RWPE1 (cell line): ENCODE measurements at regions not wholly inside any gene's neighbourhood (a gene's known extent, or its start where the extent isn't known, plus 50 kb on each side); places are given as distances from the start of the nearest gene placed in this dataset.

Source experiments
- CTCF ChIA-PET: fragments of 350-600 bp; sonication (Branson Sonifier 250); formaldehyde crosslinking; extraction: SDS; loops from one replicate; lab custom pipeline; 2021; lab: Yijun Ruan, JAX
- POLR2A ChIA-PET: fragments of 400-600 bp; formaldehyde crosslinking; extraction: SDS; loops from one replicate; lab custom pipeline; 2020; ENCODE audit warnings: antibody characterized with exemption; ENCODE audit not compliant: low non-redundant PET; lab: Yijun Ruan, JAX
- DNase-seq: peaks from one replicate; pipeline ENCODE4 v3.0.0; 2012; ENCODE audit warnings: low spot score
- H3K27ac ChIP-seq: fragments of 450-650 bp; 2 replicates; pipeline ENCODE4 v1.5.1; 2017
- CTCF ChIP-seq: fragments of 450-650 bp; conservative IDR thresholded peaks from 2 replicates; pipeline ENCODE4 v1.5.1; 2017; ENCODE audit warnings: low read depth, mild to moderate bottlenecking

- ChIA-PET CTCF (no interaction called here), POLR2A (no interaction called here)
- H3K27ac ChIP-seq, result no peak overlapping the region
- DNase-seq, result no peak
- no peak for TF ChIP-seq CTCF
These were observed 92.8 kb upstream of the PPP2R2B start for GRCh38 chr5:146971401-146971800.

- CTCF ChIA-PET, result interaction anchor here (0.9 kb wide), 1 partner anchor 202 kb away, joined by 3 read pairs; no protein-coding TSS in a partner anchor
- no peak for TF ChIP-seq CTCF
- DNase-seq, result no peak
- H3K27ac ChIP-seq, result no peak overlapping the region
- POLR2A ChIA-PET, result no interaction called here
These were observed 107.9 kb upstream of the PPP2R2B start for GRCh38 chr5:146986469-146986868.

- CTCF ChIA-PET, result no interaction called here
- no peak for DNase-seq
- no peak for TF ChIP-seq CTCF
- H3K27ac ChIP-seq, result no peak overlapping the region
- POLR2A ChIA-PET, result no interaction called here
These were observed 115.4 kb upstream of the PPP2R2B start for GRCh38 chr5:146993876-146994530.

DNA sequence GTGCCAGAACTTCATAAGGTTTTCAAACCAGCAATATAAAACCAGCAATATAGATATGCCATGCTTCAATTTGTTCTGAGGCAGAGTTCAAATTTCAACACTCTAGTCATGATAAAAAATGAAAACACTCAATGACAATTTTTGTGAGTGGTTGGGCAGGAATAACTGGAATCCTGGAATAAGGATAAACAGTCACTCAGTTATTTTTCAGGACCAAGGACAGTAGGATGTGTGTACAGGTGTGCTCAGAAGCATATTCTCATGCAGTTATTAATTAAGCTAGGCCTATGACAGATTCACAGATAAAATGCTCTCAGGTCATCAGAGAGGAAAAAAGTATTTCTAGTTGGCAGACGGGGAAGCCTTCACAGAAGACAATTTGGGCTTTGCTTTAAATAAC lies 117.3 kb upstream of the PPP2R2B start:
- ChIA-PET POLR2A (no interaction called here), CTCF (no interaction called here)
- no peak for DNase-seq
- no peak for TF ChIP-seq CTCF
- H3K27ac ChIP-seq, result no peak overlapping the region

DNA sequence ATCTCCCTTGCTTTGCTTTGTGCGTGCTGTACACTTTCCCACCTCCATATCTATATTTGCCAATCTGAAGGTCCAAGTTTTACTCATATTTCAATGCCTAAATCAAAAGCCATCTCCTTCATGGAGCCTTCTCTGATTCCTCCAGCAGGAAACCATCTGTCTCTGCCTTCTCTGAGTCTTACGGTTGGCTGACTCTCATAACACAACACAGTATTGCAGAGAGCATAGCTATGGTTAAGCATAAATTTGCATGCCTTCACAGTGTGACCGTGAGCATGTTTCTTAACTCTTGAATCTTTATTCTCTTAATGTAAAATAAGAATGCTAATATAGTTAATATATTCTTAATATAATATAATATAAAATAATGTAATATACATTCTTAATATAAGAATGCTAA lies 136.8 kb upstream of the PPP2R2B start:
- ChIA-PET CTCF (no interaction called here), POLR2A (no interaction called here)
- DNase-seq, result no peak
- TF ChIP-seq CTCF, result no peak
- H3K27ac ChIP-seq, result no peak overlapping the region

DNA sequence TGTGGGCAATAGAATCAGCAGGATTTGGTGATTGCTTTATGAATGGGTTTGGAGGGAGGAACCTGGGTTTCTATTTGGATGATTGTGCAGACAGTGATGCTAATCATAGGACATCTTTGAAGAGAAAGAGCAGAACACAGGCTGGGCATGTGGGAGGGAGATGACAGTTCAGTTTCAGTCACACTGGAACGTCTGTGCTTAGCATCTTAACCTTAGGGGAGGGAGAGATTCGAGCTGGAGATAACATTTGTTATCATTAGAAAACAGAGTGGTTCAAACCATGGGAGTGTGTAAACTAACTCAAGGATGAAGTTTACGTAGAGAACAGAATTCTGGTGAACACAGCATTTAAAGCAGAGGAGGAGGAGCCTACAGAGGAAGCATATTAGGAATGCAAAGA lies 138.6 kb upstream of the PPP2R2B start:
- no peak overlapping the region for H3K27ac ChIP-seq
- no peak for DNase-seq
- TF ChIP-seq CTCF, result no peak
- ChIA-PET CTCF (interaction anchor here (0.6 to 0.7 kb wide), 2 partner anchors 29 to 310 kb away, joined by 3 read pairs; no protein-coding TSS in a partner anchor), POLR2A (no interaction called here)
